Heart right ventricle (tissue), 16 donors: ENCODE measurements at regions not wholly inside any gene's neighbourhood (a gene's known extent, or its start where the extent isn't known, plus 50 kb on each side); places are given as distances from the start of the nearest gene placed in this dataset.

Experiments used
- ATAC-seq, 8 donors: fragments of 200-7000 bp; cut with Tn5 transposase; one replicate each; pipeline ENCODE4 v1.9.1; 2020; ENCODE audit warnings: mild to moderate bottlenecking in 8 of 8, moderate library complexity in 8 of 8, moderate number of reproducible peaks in 1 of 8
- DNase-seq, 2 donors: peaks; one replicate each; pipeline ENCODE4 v3.0.0-alpha.2; 2020
- H3K27ac ChIP-seq, 10 donors: fragments of 200-600 bp; sonication (generic) in 2 of 10; one replicate each; pipeline versions ENCODE4 v1.5.0 to v1.8.0; 2020 to 2022; ENCODE audit warnings: mild to moderate bottlenecking in 3 of 10
- H3K27me3 ChIP-seq, 7 donors: fragments of 200-600 bp; one replicate each; pipeline ENCODE4 v1.8.0; 2021 to 2022; ENCODE audit warnings: mild to moderate bottlenecking in 2 of 7
- H3K36me3 ChIP-seq, 9 donors: fragments of 200-600 bp; sonication (generic) in 1 of 9; one replicate each; pipeline versions ENCODE4 v1.5.0 to v1.8.0; 2020 to 2022; ENCODE audit warnings: mild to moderate bottlenecking in 2 of 9
- H3K4me1 ChIP-seq, 9 donors: fragments of 200-600 bp; sonication (generic) in 1 of 9; one replicate each; pipeline versions ENCODE4 v1.5.0 to v1.8.0; 2020 to 2022; ENCODE audit warnings: mild to moderate bottlenecking in 4 of 9
- H3K4me3 ChIP-seq, 10 donors: fragments of 200-600 bp; sonication (generic) in 2 of 10; one replicate each; pipeline versions ENCODE4 v1.5.0 to v1.8.0; 2020 to 2022; ENCODE audit warnings: mild to moderate bottlenecking in 7 of 10, moderate library complexity in 2 of 10
- H3K9me3 ChIP-seq, 11 donors: fragments of 200-600 bp in 10 of 11; sonication (generic) in 2 of 11; one replicate each; pipeline versions ENCODE4 v1.5.0 to v1.8.0; 2013 to 2022; ENCODE audit warnings: mild to moderate bottlenecking in 2 of 11, control low read depth in 1 of 11, moderate library complexity in 1 of 11
- WGBS, 2 donors: extraction: QIAGEN DNeasy Blood & Tissue Kit; methylation state at CpG; one replicate each; pipeline ENCODE4 v1.1.7; 2013; ENCODE audit warnings: inconsistent platforms in 1 of 2; 5-methylcytosine and 5-hydroxymethylcytosine counted together
- intact Hi-C, 10 donors: fragments of 100-400 bp; cut with DNase I; formaldehyde crosslinking; loops; one replicate each; pipeline versions ENCODE4 v1.11.1 to v1.14.2; 2022
- TF ChIP-seq, protein P1 (sequence below), 9 donors: fragments of 200-600 bp; sonication (generic) in 2 of 9; IDR thresholded peaks; one replicate each; pipeline versions ENCODE4 v1.5.0 to v1.8.0; 2021 to 2022; ENCODE audit warnings: antibody characterized with exemption in 9 of 9, mild to moderate bottlenecking in 5 of 9, moderate library complexity in 1 of 9
- donor health status: Arrhythmogenic right ventricular cardiomyopathy.
- donor health status: ischemic (EF 13 %, LVEDD 7.1; RV severe dilation, severe dysfunction).
- donor health status: healthy with polysubstance abuse.
- donor health status: DM: no; HTN: yes; CAD: no.
- donor health status: DM: no; HTN: no; CAD: no.
- donor health status: ischemic (EF 25% LVEDD 6.9; RV normal size, moderate dysfunction).
- donor health status: ischemic (EF 25% LVEDD 5.7; RV mildly dilated, moderate dysfunction).
- donor health status: healthy.
- donor health status: DM: yes; HTN: yes; CAD: no.
- donor health status: Ischemic cardiomyopathy.
- donor health status: ischemic (EF 35%, LVEDD 5.7; RV mildly dilated, moderate dysfunction).
- donor health status: nonischemic (EF 11% LVEDD 7.7; RV severe dilation, severe dysfunction).
- donor health status: DM: yes; HTN: yes; CAD: no.
- donor health status: PGD.
- donor health status: ischemic (EF 29% LVEDD 5.4; RV normal size, mild dysfunction).
- donor health status: nonischemic (EF 23%, LVEDD 6.1; RV moderate dilation, normal function).

- H3K4me1 ChIP-seq = no peaks in the 10 kb centered on the region
- WGBS, 2 donors = 73% methylated on average over 4 of the region's 4 CpGs
These were observed 263.2 kb downstream of the TOX3 start for GRCh38 chr16:52283584-52284375.

DNA sequence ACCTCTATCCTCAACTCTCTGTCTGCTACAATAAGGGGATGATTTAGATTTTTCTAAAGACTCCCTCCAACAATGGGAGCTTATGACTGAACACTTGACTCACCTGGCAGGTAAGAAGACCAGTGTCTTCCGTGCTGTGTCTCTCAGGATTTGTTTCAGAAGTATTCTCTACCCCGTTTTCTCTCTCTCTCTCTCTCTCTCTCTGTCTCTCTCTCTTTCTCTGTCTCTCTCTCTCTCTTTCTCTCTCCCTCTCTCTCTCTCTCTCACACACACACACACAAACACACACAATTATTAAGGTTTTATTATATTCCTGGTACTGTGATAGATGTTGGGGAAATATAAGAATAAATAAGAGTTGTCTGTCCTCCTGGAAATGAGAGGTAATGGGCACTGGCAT lies 263.9 kb downstream of the TOX3 start:
- H3K4me3 ChIP-seq = no peak overlapping the region
- TF ChIP-seq, protein P1, sequence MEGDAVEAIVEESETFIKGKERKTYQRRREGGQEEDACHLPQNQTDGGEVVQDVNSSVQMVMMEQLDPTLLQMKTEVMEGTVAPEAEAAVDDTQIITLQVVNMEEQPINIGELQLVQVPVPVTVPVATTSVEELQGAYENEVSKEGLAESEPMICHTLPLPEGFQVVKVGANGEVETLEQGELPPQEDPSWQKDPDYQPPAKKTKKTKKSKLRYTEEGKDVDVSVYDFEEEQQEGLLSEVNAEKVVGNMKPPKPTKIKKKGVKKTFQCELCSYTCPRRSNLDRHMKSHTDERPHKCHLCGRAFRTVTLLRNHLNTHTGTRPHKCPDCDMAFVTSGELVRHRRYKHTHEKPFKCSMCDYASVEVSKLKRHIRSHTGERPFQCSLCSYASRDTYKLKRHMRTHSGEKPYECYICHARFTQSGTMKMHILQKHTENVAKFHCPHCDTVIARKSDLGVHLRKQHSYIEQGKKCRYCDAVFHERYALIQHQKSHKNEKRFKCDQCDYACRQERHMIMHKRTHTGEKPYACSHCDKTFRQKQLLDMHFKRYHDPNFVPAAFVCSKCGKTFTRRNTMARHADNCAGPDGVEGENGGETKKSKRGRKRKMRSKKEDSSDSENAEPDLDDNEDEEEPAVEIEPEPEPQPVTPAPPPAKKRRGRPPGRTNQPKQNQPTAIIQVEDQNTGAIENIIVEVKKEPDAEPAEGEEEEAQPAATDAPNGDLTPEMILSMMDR (IDR thresholded peaks at IDR 0.05) = no peak
- no peak for ATAC-seq
- peaks cover 0 to 6% (median 0%) of the 10 kb centered on the region in 7 donors for H3K27me3 ChIP-seq
- no peaks in the 10 kb centered on the region for H3K9me3 ChIP-seq
- H3K4me1 ChIP-seq = no peaks in the 10 kb centered on the region
- intact Hi-C loops = no loop called here
- 70 to 71% methylated on average over 2 of the region's 2 CpGs for WGBS, 2 donors
- no peaks in the 10 kb centered on the region for H3K36me3 ChIP-seq
- no peak overlapping the region for H3K27ac ChIP-seq
- DNase-seq = no peak

More at GRCh38 chr16:52283584-52284375, 263.2 kb downstream of the TOX3 start:
- ATAC-seq (no peak), DNase-seq (no peak)
- Histone ChIP-seq H3K27me3 (peaks cover 0 to 6% (median 0%) of the 10 kb centered on the region in 7 donors), H3K36me3 (no peaks in the 10 kb centered on the region), H3K9me3 (no peaks in the 10 kb centered on the region), H3K27ac (no peak overlapping the region), H3K4me3 (no peak overlapping the region)
- TF ChIP-seq, protein P1 (IDR thresholded peaks at IDR 0.05) = no peak
- intact Hi-C loops = no loop called here

DNA sequence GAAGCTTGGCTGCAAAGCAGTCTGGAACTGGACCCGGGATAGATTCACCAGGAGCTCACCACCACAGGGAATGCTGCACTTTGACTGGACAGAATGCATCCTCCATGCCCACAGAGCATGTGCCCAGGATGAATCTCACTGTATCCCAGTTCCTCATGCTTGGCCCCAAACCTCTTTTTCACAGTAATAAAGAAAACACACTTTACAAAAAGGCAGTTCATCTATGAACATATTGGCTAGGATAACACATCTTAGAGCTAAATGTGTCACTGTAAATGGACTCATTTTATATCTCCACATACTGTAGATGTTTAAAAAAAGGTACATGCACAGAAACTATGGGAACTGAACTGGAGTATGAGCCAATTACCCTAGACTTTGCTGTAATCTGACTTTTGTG lies 266.9 kb downstream of the TOX3 start:
- H3K36me3 ChIP-seq = no peaks in the 10 kb centered on the region
- TF ChIP-seq, protein P1 (IDR thresholded peaks at IDR 0.05) = no peak
- H3K9me3 ChIP-seq = no peaks in the 10 kb centered on the region
- DNase-seq (no peak), ATAC-seq (no peak)
- no peaks in the 10 kb centered on the region for H3K4me1 ChIP-seq
- no peak overlapping the region for H3K27ac ChIP-seq
- intact Hi-C loops = no loop called here
- H3K27me3 ChIP-seq = peaks cover 0 to 6% (median 0%) of the 10 kb centered on the region in 7 donors
- no peak overlapping the region for H3K4me3 ChIP-seq
- 87 to 88% methylated on average over 1 of the region's 1 CpG for WGBS, 2 donors

- Histone ChIP-seq H3K4me3 (no peak overlapping the region), H3K36me3 (no peaks in the 10 kb centered on the region), H3K27ac (no peak overlapping the region), H3K9me3 (no peaks in the 10 kb centered on the region), H3K27me3 (peaks cover 0 to 5% (median 0%) of the 10 kb centered on the region in 7 donors), H3K4me1 (no peaks in the 10 kb centered on the region)
- intact Hi-C loops = no loop called here
- TF ChIP-seq, protein P1 (IDR thresholded peaks at IDR 0.05) = no peak
- DNase-seq (no peak), ATAC-seq (no peak)
- WGBS, 2 donors = 74% methylated on average over 4 of the region's 4 CpGs
These were observed 275.7 kb downstream of the TOX3 start for GRCh38 chr16:52271088-52271750.
